NCI-H82 (cell line): ENCODE measurements at regions not wholly inside any gene's neighbourhood (a gene's known extent, or its start where the extent isn't known, plus 50 kb on each side); places are given as distances from the start of the nearest gene placed in this dataset.
"Not testable (repeated sequence)": the region's sequence is repeated elsewhere in the genome, so short reads cannot be mapped to it uniquely, and the experiment has no call there.

Experiments used
- DNase-seq: peaks from one replicate; lab custom pipeline; 2025; lab: John Stamatoyannopoulos, UW

DNA sequence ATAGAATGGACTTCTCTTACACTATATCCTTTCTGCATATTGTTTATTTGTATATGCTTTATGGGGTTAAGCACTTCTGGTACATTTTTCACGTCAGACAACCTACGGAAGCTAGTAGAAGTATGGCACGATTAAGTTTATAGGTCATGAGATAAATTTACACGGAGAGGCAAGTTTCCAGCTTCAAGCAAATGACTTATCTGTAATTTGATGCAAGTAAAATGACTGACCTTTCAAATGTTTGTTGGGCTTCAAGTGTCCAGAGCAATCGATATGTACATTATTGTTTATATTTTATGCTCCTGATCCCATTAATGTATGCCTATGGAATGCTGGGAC is 97.5 kb upstream of the EFEMP1 start:
- DNase-seq = no peak

DNA sequence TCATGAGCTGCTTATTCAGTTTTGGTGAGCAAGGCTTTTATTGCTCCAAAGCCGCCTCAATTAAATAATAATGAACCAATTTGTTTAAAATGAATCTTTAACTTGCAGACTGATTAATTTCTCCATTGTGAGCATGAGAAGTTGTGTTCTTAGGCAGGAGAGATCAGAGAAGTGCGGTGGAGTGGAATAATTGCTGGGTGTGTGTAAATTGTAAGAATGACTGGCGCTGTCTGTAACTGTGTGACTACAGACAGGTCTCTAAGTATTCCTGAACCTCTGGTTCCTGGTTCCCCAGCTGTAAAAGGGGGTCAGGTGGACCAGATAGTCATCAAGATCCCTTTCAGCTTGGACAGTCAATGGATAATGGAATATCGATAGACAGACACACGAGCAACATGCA is 98.0 kb upstream of the EFEMP1 start:
- no peak for DNase-seq

DNA sequence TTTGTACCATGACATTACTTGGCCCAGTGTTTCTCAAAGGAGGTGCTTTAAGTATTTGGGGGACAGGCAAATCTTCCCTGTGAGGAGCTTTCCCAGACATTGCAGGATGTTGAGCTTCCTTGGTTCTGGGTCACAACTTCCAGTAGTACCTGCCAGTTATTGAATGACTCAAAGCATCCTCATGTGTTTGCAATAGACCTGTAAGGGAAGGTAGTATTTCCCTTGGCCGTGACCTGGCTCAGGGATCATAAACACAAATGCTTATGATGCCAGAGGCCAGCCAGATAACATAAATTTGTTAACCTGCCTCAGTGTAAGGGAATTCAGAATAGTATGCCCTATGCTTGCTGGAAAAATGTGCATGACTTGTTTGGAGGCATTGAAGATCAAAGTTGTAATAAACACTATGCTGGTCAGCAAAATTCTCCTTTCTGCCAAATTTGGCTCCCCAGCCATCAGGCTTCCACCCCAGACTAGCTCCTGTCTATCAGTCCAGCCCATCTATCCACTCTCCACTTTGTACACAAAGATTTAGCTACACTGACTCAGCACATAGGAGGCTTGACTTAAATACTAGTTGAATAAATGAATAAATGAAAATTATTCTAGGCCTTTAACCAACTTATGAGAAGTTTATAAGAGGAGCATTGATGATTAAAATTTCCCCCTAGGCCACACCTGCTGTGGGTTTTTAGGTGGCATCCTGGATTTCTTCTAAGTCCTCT is 102.0 kb upstream of the EFEMP1 start:
- no peak for DNase-seq

DNA sequence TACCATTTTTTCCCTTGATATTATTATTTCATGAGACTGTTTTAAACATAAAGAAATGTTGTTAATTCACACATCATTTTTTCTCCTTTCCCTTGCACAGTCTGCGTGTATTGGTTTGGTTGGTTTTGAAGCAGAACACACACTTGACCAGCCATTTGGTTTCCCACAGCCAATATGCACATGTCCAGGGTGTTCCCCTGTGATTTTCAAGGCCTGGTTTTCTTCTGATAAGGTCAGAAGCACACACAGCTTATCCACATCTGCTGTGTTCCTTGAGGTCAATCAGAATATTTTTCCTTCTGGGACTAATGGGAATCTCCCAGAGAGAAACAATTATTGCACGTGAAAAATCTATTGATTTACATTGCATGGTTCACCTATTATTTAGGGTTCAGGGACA is 103.2 kb upstream of the EFEMP1 start:
- DNase-seq = no peak

GRCh38 chr2:56030062-56030461 is 106.5 kb upstream of the EFEMP1 start:
- DNase-seq = no peak

DNA sequence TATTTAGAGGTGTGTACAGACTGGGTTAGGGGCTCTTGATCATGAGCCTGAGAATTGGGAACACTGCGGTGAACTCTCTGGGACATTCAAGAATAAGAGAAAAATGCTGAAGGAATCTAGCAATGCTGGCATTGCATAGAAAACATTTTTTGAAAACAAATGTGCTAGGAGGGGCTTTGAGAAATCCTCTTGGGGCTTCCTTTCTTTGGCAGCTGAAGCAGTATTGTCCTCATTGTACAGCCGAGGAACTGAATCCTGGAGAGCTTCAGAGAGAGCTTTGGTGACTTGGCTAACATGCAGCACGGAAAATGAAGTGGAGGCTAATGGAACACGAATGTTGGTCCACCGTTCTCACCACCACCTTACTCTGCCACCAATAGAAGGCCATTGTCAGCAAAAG is 107.3 kb upstream of the EFEMP1 start:
- no peak for DNase-seq

DNA sequence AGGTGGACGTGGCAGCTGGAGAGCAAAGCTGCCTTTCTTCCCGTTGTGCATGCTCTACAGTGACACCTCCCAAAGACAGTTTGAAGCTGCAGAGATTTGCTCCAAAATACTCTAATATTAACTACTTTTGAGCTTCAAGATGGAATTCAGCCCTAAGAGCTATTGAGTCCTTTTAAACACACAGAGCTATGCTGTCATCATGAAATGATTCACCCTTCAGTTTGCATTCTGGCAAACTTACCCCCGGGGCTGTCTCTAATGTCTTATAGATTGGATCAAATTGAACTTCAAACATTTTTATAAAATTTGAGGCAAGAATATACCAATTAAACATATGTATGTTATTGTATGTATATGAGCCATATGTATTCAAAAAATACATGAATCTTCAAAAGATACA is 110.7 kb upstream of the EFEMP1 start:
- no peak for DNase-seq

- no peak for DNase-seq
Observed at GRCh38 chr2:56040189-56040588, 116.6 kb upstream of the EFEMP1 start.

DNA sequence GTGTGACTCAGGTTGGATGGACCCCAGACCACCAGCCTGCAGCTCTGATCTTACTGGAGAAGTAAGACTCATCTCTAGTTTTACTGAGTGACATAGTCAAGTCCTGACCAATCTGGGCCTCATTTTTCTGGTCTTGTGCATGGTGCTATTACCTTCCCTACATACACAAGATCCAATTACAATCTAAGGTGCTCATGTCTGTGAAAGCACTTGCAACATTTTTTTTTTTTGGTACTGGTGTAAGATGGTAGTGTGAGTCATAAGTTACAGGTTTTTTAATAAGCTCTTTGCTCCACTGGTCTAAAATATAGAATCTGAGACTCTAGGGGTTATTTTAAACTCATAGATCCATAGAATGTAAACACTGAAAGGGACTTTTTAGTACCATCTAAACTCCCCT is 117.3 kb upstream of the EFEMP1 start:
- DNase-seq = no peak

DNA sequence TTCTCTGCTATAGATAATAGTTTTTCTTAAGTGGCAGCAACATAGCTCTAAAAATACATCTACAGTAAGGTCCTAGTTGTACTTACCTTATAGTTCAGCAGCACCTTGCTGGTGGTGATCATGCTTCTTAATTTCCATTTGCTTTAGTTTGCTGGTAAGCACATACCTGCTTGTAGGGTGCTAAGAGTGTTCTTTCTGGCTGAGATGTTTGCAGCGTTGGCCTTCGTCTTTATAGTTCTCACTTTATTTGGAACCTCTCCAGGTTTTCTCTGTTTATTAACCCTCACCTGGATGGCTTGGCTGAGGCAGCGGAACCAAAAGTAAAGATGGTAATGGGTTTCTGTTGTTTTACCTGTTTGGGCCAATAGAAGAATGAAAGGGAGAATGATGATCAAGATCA is 123.6 kb upstream of the EFEMP1 start:
- no peak for DNase-seq

- DNase-seq = no peak
Observed at GRCh38 chr2:56049233-56049845, 125.8 kb upstream of the EFEMP1 start.

GRCh38 chr2:56053679-56054078 is 130.1 kb upstream of the EFEMP1 start:
- DNase-seq = no peak

GRCh38 chr2:56055405-56055804 is 128.4 kb upstream of the CCDC85A start:
- no peak for DNase-seq

GRCh38 chr2:56061327-56061726 is 122.5 kb upstream of the CCDC85A start:
- not testable (repeated sequence) for DNase-seq

DNA sequence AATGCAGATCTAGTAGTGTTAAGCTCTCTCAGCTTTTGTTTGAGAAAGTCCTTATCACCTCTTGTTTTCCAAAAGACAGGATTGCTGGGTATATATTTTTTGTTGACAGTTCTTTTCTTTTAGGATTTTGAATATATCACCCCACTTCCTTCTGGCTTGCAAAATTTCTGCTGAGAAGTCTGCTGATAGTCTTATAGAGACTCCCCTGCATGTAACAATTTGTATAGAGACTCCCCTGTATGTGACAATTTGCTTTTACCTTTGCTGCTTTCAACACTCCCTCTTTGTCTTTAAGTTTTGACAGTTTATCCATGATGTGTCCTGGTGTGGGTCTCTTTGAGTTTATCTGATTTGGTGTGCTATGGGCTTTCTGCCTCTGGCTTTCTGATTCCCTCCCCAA is 115.0 kb upstream of the CCDC85A start:
- no peak for DNase-seq

DNA sequence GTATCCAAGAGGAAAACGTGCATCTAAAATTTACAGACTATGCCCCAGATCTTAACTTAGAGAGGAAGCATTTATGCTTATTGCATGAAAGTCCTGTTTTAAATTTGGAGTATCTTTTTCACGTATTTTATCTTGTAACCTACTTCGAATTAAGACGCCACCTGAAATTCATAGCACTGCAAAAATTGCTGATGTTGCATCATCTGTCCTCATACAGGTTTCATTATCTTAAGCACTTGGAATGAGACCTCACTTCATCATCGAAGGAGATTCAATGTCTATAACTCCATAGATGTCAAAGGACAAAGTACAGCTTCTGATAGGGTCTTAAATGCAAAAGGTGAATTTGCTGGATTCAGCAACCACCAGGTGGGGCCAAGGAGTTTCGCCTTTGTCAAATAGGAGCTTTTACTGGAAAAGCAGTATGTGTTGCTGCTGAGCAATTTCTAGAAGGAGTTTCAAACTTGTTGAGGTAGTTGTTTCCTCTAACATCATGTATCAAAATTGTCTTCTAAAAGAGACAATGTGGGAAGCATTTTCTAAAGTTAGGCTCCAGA is 106.4 kb upstream of the CCDC85A start:
- no peak for DNase-seq

DNA sequence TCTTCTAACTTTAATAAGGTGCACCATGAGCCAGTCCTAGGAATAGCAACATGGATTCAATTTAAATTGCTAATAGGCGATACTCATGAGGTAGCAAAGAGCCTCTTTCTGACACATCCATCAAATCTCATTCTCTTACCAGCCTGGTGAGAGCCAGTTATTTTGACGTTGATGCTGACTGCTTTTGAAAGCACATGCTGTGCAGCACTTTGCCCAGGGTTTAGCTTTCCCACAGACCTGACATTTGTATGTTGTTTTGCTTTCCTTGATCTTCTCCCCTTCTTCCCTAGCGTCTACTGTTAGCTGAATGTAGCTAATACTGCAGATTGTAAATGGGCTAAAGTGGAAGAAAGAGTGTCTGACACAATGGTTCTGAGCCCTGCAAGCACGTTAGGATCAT is 101.1 kb upstream of the CCDC85A start:
- no peak for DNase-seq

DNA sequence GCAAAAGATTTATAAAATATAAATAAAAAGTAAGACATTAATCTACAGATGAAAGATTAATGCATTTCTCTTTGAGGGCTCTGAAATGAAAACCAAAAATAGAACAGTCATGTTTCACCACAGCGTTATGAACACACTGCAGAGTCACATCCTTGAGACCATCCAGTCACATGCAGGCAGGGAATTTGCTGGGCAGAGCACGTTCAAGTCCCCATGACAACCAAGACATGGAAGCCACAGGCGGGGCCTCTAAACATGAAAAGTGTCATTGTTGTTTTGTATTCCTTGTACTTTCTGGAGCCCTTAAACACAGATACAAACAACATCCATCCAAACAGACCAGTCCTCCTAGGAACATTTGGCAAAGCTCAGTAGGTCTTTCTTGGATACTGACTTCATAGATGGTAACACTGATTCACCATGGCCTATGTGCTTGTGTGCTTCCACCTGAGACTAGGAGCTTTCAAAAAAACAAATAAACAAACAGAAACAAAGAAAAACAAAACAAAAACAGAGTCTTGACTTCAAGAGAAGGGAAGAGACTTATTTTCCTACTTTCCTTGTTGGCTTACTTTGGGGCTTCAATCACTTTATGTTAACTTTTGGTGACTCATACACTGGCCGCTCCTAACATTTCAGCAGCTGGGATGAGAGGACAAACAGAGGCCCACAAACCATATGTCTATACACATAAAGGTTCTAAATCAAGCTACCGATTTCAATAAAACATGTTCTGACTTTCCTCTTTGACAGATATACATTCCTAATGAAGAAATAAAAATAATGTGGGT is 99.5 kb upstream of the CCDC85A start:
- DNase-seq = no peak

- no peak for DNase-seq
Observed at GRCh38 chr2:56086336-56086735, 97.5 kb upstream of the CCDC85A start.

GRCh38 chr2:56088411-56088810 is 95.4 kb upstream of the CCDC85A start:
- no peak for DNase-seq

DNA sequence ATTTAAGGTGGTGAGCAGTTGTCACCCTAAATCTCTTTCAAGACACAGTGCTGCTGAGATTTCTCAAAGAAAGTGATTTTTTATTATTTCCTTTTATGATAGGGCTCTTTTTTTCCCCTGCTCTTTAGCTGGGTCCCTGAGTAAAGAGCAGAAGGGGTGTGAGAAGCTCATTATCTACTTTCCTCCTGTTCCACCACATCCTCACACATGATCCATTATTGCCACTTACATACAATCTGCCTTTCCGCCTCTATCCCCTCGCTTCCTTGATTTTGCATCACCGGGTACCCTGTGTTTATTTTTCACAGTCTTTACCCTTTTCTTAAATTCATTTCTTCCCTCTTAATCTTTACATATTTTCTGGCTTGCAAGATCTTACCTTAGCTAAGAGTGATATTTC is 93.9 kb upstream of the CCDC85A start:
- DNase-seq = no peak

DNA sequence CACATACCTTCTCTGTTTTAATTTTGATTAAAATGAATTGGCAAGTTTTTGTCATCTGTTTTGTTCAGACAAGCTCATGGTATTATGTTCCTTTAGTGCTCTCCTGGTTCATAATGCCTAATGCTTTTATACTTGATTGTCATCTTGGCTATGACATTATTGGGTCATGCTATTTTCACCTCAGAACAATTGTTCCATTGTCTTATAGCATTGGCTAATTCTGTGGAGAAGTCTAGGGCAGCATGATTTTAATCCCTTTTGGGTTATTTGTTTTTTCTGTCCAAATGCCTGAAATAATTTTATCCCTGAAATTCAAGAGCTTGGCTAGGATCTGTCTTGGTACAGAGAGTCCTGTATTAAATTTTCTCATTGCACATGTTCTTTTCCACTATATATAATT is 83.8 kb upstream of the CCDC85A start:
- no peak for DNase-seq

- no peak for DNase-seq
Observed at GRCh38 chr2:56100791-56101312, 82.9 kb upstream of the CCDC85A start.
